ENCODE measurements at regions not wholly inside any gene's neighbourhood (a gene's known extent, or its start where the extent isn't known, plus 50 kb on each side); places are given as distances from the start of the nearest gene placed in this dataset.

DNA sequence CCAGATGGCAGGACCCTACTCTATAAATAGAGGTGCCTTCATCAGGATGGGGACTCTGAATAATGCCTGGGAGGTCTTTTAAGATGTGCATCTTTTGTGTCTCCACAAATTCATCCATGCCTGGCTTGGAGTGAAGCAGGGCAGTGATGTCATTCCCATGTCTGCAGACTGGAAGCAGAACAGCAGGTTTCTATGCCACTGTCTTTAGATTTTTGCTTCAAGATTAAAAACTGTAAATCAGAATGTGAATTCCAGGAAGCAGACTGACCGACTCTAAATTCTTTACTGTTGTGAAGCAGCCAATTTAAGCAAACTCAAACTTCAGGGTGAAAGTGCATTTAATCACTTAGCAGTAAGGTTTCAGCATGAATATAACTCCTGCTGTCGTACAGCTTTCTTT is 159.3 kb downstream of the SCG2 start:
- 60% methylated on average over 2 of the region's 2 CpGs for WGBS
- H3K9ac ChIP-seq (ENCODE audit: low read depth in 1 of 2, low read length in 2 of 2) = no peak overlapping the region
- no peaks in the 10 kb centered on the region for H3K27me3 ChIP-seq (ENCODE audit: control insufficient read depth in 4 of 4, insufficient read depth in 4 of 4, low read length in 3 of 4)
- no peak overlapping the region for H3K27ac ChIP-seq (ENCODE audit: low read depth in 1 of 2, low read length in 2 of 2)
- DNase-seq (ENCODE audit: low spot score) = no peak
- H3K36me3 ChIP-seq (ENCODE audit: control insufficient read depth in 4 of 4, insufficient read depth in 3 of 4, low read depth in 1 of 4, low read length in 3 of 4) = no peaks in the 10 kb centered on the region
- no peaks in the 10 kb centered on the region for H3K4me1 ChIP-seq (ENCODE audit: control insufficient read depth in 4 of 4, insufficient read depth in 4 of 4, low read length in 3 of 4)
- TF ChIP-seq TAF1 (conservative IDR thresholded peaks at IDR 0.05) (no peak), HNF4G (IDR thresholded peaks at IDR 0.05) (no peak), FOXA2 (IDR thresholded peaks at IDR 0.05) (no peak), GABPA (IDR thresholded peaks at IDR 0.05 in 1 of 2, conservative IDR thresholded peaks at IDR 0.05 in 1 of 2) (no peak), FOXA1 (IDR thresholded peaks at IDR 0.05) (no peak)
- TF ChIP-seq, protein P1, sequence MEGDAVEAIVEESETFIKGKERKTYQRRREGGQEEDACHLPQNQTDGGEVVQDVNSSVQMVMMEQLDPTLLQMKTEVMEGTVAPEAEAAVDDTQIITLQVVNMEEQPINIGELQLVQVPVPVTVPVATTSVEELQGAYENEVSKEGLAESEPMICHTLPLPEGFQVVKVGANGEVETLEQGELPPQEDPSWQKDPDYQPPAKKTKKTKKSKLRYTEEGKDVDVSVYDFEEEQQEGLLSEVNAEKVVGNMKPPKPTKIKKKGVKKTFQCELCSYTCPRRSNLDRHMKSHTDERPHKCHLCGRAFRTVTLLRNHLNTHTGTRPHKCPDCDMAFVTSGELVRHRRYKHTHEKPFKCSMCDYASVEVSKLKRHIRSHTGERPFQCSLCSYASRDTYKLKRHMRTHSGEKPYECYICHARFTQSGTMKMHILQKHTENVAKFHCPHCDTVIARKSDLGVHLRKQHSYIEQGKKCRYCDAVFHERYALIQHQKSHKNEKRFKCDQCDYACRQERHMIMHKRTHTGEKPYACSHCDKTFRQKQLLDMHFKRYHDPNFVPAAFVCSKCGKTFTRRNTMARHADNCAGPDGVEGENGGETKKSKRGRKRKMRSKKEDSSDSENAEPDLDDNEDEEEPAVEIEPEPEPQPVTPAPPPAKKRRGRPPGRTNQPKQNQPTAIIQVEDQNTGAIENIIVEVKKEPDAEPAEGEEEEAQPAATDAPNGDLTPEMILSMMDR (IDR thresholded peaks at IDR 0.05; ENCODE audit: low read depth, low read length, missing input control) = no peak
- H3K4me3 ChIP-seq (ENCODE audit: low read depth in 1 of 3, low read length in 3 of 3) = no peak overlapping the region
- H3K9me3 ChIP-seq (ENCODE audit: control insufficient read depth in 4 of 4, low read length in 3 of 4) = no peaks in the 10 kb centered on the region

DNA sequence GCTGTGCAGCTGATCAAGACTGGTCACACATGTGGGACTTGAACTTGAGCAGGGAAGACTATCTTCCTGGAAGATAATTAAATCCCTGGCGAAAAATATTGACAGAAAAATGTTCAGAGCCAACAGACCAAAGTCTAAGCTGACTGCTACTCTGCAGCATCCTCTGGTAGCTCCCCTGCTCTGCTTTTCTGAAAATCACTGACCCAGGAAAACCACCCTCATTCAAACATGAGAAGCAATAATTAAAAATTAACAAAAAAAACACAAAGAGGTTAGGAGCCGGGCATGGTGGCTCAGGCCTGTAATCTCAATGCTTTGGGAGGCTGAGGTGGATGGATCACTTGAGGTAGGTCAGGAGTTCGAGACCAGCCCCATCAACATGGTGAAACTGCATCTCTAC is 151.9 kb downstream of the SCG2 start:
- Histone ChIP-seq H3K9ac (ENCODE audit: low read depth in 1 of 2, low read length in 2 of 2) (no peak overlapping the region), H3K4me1 (ENCODE audit: control insufficient read depth in 4 of 4, insufficient read depth in 4 of 4, low read length in 3 of 4) (no peaks in the 10 kb centered on the region), H3K27ac (ENCODE audit: low read depth in 1 of 2, low read length in 2 of 2) (no peak overlapping the region), H3K9me3 (ENCODE audit: control insufficient read depth in 4 of 4, low read length in 3 of 4) (peaks cover 0 to 11% (median 2%) of the 10 kb centered on the region in 4 donors), H3K27me3 (ENCODE audit: control insufficient read depth in 4 of 4, insufficient read depth in 4 of 4, low read length in 3 of 4) (no peaks in the 10 kb centered on the region), H3K4me3 (ENCODE audit: low read depth in 1 of 3, low read length in 3 of 3) (no peak overlapping the region), H3K36me3 (ENCODE audit: control insufficient read depth in 4 of 4, insufficient read depth in 3 of 4, low read depth in 1 of 4, low read length in 3 of 4) (no peaks in the 10 kb centered on the region)
- WGBS = 57% methylated on average over 3 of the region's 3 CpGs
- TF ChIP-seq, protein P2, sequence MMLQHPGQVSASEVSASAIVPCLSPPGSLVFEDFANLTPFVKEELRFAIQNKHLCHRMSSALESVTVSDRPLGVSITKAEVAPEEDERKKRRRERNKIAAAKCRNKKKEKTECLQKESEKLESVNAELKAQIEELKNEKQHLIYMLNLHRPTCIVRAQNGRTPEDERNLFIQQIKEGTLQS (IDR thresholded peaks at IDR 0.05) = no peak
- no peak for TF ChIP-seq EGR1 (IDR thresholded peaks at IDR 0.05; ENCODE audit: low read depth in 2 of 2)
- no peak for TF ChIP-seq NR2F2 (IDR thresholded peaks at IDR 0.05)
- no peak for TF ChIP-seq FOXA1 (IDR thresholded peaks at IDR 0.05)
- TF ChIP-seq, protein P3, sequence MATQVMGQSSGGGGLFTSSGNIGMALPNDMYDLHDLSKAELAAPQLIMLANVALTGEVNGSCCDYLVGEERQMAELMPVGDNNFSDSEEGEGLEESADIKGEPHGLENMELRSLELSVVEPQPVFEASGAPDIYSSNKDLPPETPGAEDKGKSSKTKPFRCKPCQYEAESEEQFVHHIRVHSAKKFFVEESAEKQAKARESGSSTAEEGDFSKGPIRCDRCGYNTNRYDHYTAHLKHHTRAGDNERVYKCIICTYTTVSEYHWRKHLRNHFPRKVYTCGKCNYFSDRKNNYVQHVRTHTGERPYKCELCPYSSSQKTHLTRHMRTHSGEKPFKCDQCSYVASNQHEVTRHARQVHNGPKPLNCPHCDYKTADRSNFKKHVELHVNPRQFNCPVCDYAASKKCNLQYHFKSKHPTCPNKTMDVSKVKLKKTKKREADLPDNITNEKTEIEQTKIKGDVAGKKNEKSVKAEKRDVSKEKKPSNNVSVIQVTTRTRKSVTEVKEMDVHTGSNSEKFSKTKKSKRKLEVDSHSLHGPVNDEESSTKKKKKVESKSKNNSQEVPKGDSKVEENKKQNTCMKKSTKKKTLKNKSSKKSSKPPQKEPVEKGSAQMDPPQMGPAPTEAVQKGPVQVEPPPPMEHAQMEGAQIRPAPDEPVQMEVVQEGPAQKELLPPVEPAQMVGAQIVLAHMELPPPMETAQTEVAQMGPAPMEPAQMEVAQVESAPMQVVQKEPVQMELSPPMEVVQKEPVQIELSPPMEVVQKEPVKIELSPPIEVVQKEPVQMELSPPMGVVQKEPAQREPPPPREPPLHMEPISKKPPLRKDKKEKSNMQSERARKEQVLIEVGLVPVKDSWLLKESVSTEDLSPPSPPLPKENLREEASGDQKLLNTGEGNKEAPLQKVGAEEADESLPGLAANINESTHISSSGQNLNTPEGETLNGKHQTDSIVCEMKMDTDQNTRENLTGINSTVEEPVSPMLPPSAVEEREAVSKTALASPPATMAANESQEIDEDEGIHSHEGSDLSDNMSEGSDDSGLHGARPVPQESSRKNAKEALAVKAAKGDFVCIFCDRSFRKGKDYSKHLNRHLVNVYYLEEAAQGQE (IDR thresholded peaks at IDR 0.05) = no peak
- TF ChIP-seq GABPA (IDR thresholded peaks at IDR 0.05 in 1 of 2, conservative IDR thresholded peaks at IDR 0.05 in 1 of 2) = no peak
- no peak for TF ChIP-seq JUND (IDR thresholded peaks at IDR 0.05)
- TF ChIP-seq, protein P1 (IDR thresholded peaks at IDR 0.05; ENCODE audit: low read depth, low read length, missing input control) = no peak
- no peak for TF ChIP-seq TAF1 (conservative IDR thresholded peaks at IDR 0.05)
- TF ChIP-seq HNF4G (IDR thresholded peaks at IDR 0.05) = no peak
- TF ChIP-seq, protein P4, sequence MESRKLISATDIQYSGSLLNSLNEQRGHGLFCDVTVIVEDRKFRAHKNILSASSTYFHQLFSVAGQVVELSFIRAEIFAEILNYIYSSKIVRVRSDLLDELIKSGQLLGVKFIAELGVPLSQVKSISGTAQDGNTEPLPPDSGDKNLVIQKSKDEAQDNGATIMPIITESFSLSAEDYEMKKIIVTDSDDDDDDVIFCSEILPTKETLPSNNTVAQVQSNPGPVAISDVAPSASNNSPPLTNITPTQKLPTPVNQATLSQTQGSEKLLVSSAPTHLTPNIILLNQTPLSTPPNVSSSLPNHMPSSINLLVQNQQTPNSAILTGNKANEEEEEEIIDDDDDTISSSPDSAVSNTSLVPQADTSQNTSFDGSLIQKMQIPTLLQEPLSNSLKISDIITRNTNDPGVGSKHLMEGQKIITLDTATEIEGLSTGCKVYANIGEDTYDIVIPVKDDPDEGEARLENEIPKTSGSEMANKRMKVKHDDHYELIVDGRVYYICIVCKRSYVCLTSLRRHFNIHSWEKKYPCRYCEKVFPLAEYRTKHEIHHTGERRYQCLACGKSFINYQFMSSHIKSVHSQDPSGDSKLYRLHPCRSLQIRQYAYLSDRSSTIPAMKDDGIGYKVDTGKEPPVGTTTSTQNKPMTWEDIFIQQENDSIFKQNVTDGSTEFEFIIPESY (IDR thresholded peaks at IDR 0.05) = no peak
- no peak for TF ChIP-seq YY1 (IDR thresholded peaks at IDR 0.05)
- TF ChIP-seq RXRA (IDR thresholded peaks at IDR 0.05) = no peak
- no peak for DNase-seq (ENCODE audit: low spot score)

Measured in liver (tissue), 8 donors.